PC-9 (cell line): ENCODE measurements at regions not wholly inside any gene's neighbourhood (a gene's known extent, or its start where the extent isn't known, plus 50 kb on each side); places are given as distances from the start of the nearest gene placed in this dataset.

Source experiments
- CTCF ChIP-seq: fragments of 200-600 bp; sonication (generic); conservative IDR thresholded peaks from 2 replicates; pipeline ENCODE4 v1.6.1; 2017; ENCODE audit warnings: mixed run types, antibody characterized with exemption, mild to moderate bottlenecking, moderate library complexity
- EZH2 ChIP-seq: fragments of 200-600 bp; sonication (generic); IDR thresholded peaks from 2 replicates; pipeline ENCODE4 v1.8.0; 2017; ENCODE audit warnings: antibody characterized with exemption, low read depth

- TF ChIP-seq CTCF: no peak
- TF ChIP-seq EZH2: no peak
Measured at GRCh38 chr4:184310881-184311709, 93.4 kb upstream of the ENPP6 start.
